ENCODE measurements at regions not wholly inside any gene's neighbourhood (a gene's known extent, or its start where the extent isn't known, plus 50 kb on each side); places are given as distances from the start of the nearest gene placed in this dataset.

DNA sequence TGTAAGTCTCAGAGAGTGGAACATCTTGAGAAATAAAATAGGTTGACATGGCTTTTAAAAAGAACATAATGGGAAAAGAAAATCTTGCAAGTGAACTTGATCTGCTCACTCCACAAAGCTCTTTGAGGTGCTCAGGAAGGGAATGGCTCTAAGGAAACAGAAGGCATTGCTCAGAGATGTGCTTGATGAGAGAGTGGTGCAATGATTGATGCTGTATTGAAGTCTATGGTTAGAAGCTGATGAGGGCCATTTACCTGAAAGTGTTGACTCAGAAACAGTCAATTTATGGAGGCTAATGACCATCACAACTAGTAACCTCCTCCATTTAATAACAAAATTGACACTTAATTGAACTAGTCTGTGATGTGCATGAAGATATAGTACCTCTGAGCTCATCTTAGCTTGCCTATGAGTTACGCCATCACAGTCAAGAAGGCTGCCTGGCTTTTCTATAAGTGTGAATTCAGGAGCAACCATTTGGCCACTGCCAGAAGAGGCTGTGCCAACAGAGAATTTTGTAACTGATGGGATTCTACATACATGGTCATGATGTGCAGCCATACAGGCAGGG lies 639.1 kb downstream of the JRKL start:
- Histone ChIP-seq H3K36me3 (replicated peaks) (no peaks in the 10 kb centered on the region), H3K27me3 (replicated peaks) (no peaks in the 10 kb centered on the region), H3K4me3 (ENCODE audit: low read depth, low read length) (no peak overlapping the region), H3K27ac (no peak overlapping the region)
- TF ChIP-seq, protein P1, sequence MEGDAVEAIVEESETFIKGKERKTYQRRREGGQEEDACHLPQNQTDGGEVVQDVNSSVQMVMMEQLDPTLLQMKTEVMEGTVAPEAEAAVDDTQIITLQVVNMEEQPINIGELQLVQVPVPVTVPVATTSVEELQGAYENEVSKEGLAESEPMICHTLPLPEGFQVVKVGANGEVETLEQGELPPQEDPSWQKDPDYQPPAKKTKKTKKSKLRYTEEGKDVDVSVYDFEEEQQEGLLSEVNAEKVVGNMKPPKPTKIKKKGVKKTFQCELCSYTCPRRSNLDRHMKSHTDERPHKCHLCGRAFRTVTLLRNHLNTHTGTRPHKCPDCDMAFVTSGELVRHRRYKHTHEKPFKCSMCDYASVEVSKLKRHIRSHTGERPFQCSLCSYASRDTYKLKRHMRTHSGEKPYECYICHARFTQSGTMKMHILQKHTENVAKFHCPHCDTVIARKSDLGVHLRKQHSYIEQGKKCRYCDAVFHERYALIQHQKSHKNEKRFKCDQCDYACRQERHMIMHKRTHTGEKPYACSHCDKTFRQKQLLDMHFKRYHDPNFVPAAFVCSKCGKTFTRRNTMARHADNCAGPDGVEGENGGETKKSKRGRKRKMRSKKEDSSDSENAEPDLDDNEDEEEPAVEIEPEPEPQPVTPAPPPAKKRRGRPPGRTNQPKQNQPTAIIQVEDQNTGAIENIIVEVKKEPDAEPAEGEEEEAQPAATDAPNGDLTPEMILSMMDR (IDR thresholded peaks at IDR 0.05; ENCODE audit: low read depth, low read length, missing control alignments) = no peak
- DNase-seq = no peak
- in situ Hi-C loops (cut with HindIII; ENCODE audit: low pct_ligation_motif_present, low sequenced_read_pairs) = no loop called here

DNA sequence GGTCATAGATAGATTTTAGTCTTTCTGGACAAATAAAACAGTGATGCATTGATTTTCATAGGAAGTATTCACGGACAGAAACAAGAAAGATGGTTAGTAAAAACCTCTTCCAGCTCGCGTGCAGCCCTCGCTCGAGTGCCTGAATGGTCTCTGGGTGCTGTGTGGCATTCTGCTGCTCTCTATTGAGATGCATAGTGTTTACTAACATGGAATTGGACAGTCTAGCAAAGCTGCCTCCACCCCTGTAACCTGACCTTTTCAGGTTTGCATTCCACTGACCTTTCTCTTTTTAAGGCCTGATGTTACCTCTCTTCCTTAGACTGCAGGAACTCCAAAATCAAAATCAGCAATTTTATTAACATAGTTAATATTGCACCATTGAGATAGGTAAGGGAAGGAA lies 643.4 kb downstream of the JRKL start:
- in situ Hi-C loops (cut with HindIII; ENCODE audit: low pct_ligation_motif_present, low sequenced_read_pairs) = no loop called here
- Histone ChIP-seq H3K4me3 (ENCODE audit: low read depth, low read length) (no peak overlapping the region), H3K36me3 (replicated peaks) (no peaks in the 10 kb centered on the region), H3K27ac (no peak overlapping the region), H3K27me3 (replicated peaks) (no peaks in the 10 kb centered on the region)
- no peak for DNase-seq
- TF ChIP-seq, protein P1 (IDR thresholded peaks at IDR 0.05; ENCODE audit: low read depth, low read length, missing control alignments) = no peak

DNA sequence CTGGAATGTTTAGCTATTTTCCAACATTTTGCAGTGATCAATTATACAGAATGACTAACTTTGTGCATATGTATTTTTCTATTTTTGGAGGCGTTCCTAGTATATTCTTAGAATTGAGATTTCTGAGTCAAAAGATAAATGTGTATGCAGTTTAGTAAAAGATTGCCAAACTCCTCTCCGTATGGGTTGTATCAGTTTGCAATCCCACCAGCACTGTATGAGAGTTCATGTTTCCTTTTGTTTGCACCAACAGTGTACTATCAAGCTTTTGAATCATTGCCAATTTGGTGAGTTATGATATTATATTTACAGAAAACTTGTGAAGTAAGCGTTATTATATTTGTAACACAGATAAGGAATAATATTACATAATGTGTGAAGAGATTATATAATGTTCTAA lies 658.7 kb downstream of the JRKL start:
- TF ChIP-seq, protein P1 (IDR thresholded peaks at IDR 0.05; ENCODE audit: low read depth, low read length, missing control alignments) = no peak
- Histone ChIP-seq H3K27ac (no peak overlapping the region), H3K4me3 (ENCODE audit: low read depth, low read length) (no peak overlapping the region), H3K36me3 (replicated peaks) (no peaks in the 10 kb centered on the region), H3K27me3 (replicated peaks) (no peaks in the 10 kb centered on the region)
- no peak for DNase-seq
- in situ Hi-C loops (cut with HindIII; ENCODE audit: low pct_ligation_motif_present, low sequenced_read_pairs) = no loop called here

DNA sequence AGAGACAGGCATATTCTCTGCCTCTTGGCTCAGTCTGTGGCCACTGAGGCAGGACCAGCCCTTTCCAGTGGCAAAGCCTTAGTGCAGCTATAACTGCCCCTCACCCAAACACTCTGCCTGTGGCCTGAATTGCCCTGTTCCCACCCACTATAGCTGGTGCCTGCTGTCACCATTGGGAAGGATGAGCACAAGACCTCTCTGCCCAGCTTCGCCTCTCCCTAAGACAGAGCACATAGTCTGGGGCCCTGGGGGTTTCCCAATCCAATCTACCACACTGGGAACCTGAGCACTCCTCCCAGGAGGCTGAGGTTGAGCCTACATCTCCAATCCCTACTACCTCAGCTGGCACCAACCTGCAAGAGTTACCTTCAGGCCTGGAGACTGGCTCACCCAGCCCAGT lies 670.4 kb downstream of the JRKL start:
- DNase-seq = no peak
- Histone ChIP-seq H3K27me3 (replicated peaks) (no peaks in the 10 kb centered on the region), H3K27ac (no peak overlapping the region), H3K4me3 (ENCODE audit: low read depth, low read length) (no peak overlapping the region), H3K36me3 (replicated peaks) (no peaks in the 10 kb centered on the region)
- in situ Hi-C loops (cut with HindIII; ENCODE audit: low pct_ligation_motif_present, low sequenced_read_pairs) = no loop called here
- TF ChIP-seq, protein P1 (IDR thresholded peaks at IDR 0.05; ENCODE audit: low read depth, low read length, missing control alignments) = no peak

DNA sequence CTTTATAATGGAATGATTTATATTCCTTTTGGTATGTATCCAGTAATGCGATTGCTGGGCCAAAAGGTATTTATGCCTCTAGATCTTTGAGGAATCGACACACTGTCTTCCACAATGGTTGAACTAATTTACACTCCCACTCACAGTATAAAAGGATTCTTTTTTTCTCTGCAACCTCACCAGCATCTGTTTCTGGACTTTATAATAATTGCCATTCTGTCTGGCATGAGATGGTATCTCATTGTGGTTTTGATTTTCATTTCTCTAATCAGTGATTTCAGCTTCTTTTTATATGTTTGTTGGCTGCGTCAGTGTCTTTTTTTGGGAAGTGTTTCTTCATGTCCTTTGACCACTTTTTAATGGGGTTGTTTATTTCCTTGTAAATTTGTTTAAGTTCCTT lies 679.3 kb downstream of the JRKL start:
- in situ Hi-C loops (cut with HindIII; ENCODE audit: low pct_ligation_motif_present, low sequenced_read_pairs) = no loop called here
- no peaks in the 10 kb centered on the region for H3K27me3 ChIP-seq (replicated peaks)

More for the DNA sequence above, 679.3 kb downstream of the JRKL start:
- H3K27ac ChIP-seq = no peak overlapping the region
- H3K36me3 ChIP-seq (replicated peaks) = no peaks in the 10 kb centered on the region
- H3K4me3 ChIP-seq (ENCODE audit: low read depth, low read length) = no peak overlapping the region
- DNase-seq = no peak
- TF ChIP-seq, protein P1 (IDR thresholded peaks at IDR 0.05; ENCODE audit: low read depth, low read length, missing control alignments) = no peak

Data from brain microvascular endothelial cell (primary cell).